ENCODE measurements at regions not wholly inside any gene's neighbourhood (a gene's known extent, or its start where the extent isn't known, plus 50 kb on each side); places are given as distances from the start of the nearest gene placed in this dataset.

GRCh38 chr9:82546136-82546535 is 516.8 kb downstream of the RASEF start:
- H3K9me3 ChIP-seq (ENCODE audit: control insufficient read depth, low read length), result no peaks in the 10 kb centered on the region
- H3K36me3 ChIP-seq (ENCODE audit: control insufficient read depth, insufficient read depth, low read length), result no peaks in the 10 kb centered on the region
- no peaks in the 10 kb centered on the region for H3K4me1 ChIP-seq (ENCODE audit: control insufficient read depth, insufficient read depth, low read length, poor library complexity, severe bottlenecking)
- no peak overlapping the region for H3K27ac ChIP-seq (ENCODE audit: low read depth, low read length, severe bottlenecking)
- no peak overlapping the region for H3K4me3 ChIP-seq (ENCODE audit: extremely low read depth, insufficient read depth, low read length, poor library complexity, severe bottlenecking)

GRCh38 chr9:82547995-82548394 is 514.9 kb downstream of the RASEF start:
- Histone ChIP-seq H3K9me3 (ENCODE audit: control insufficient read depth, low read length) (no peaks in the 10 kb centered on the region), H3K27ac (ENCODE audit: low read depth, low read length, severe bottlenecking) (no peak overlapping the region), H3K4me3 (ENCODE audit: extremely low read depth, insufficient read depth, low read length, poor library complexity, severe bottlenecking) (no peak overlapping the region), H3K4me1 (ENCODE audit: control insufficient read depth, insufficient read depth, low read length, poor library complexity, severe bottlenecking) (peaks cover 9% of the 10 kb centered on the region), H3K36me3 (ENCODE audit: control insufficient read depth, insufficient read depth, low read length) (no peaks in the 10 kb centered on the region)
- 75% methylated on average over 1 of the region's 1 CpG; no CpG with 5 or more reads in 1 of the 2 experiments for WGBS, 2 experiments (ENCODE audit: insufficient coverage in 2 of 2)

- no peak overlapping the region for H3K4me3 ChIP-seq (ENCODE audit: extremely low read depth, insufficient read depth, low read length, poor library complexity, severe bottlenecking)
- H3K27ac ChIP-seq (ENCODE audit: low read depth, low read length, severe bottlenecking), result no peak overlapping the region
- no peaks in the 10 kb centered on the region for H3K9me3 ChIP-seq (ENCODE audit: control insufficient read depth, low read length)
- peaks cover 21% of the 10 kb centered on the region for H3K4me1 ChIP-seq (ENCODE audit: control insufficient read depth, insufficient read depth, low read length, poor library complexity, severe bottlenecking)
- no peaks in the 10 kb centered on the region for H3K36me3 ChIP-seq (ENCODE audit: control insufficient read depth, insufficient read depth, low read length)
- 82 to 100% methylated on average over 1 of the region's 3 CpGs for WGBS, 2 experiments (ENCODE audit: insufficient coverage in 2 of 2)
These were observed 513.6 kb downstream of the RASEF start for GRCh38 chr9:82549174-82549821.

GRCh38 chr9:82552784-82553183 is 510.2 kb downstream of the RASEF start:
- peaks cover 37% of the 10 kb centered on the region for H3K4me1 ChIP-seq (ENCODE audit: control insufficient read depth, insufficient read depth, low read length, poor library complexity, severe bottlenecking)
- WGBS, 2 experiments (ENCODE audit: insufficient coverage in 2 of 2), result 86 to 100% methylated on average over 1 of the region's 2 CpGs
- no peak overlapping the region for H3K27ac ChIP-seq (ENCODE audit: low read depth, low read length, severe bottlenecking)
- no peak overlapping the region for H3K4me3 ChIP-seq (ENCODE audit: extremely low read depth, insufficient read depth, low read length, poor library complexity, severe bottlenecking)
- no peaks in the 10 kb centered on the region for H3K36me3 ChIP-seq (ENCODE audit: control insufficient read depth, insufficient read depth, low read length)
- H3K9me3 ChIP-seq (ENCODE audit: control insufficient read depth, low read length), result no peaks in the 10 kb centered on the region

- 43 to 60% methylated on average over 5 to 6 of the region's 8 CpGs for WGBS, 2 experiments (ENCODE audit: insufficient coverage in 2 of 2)
- peaks cover 39% of the 10 kb centered on the region for H3K4me1 ChIP-seq (ENCODE audit: control insufficient read depth, insufficient read depth, low read length, poor library complexity, severe bottlenecking)
These were observed 509.1 kb downstream of the RASEF start for GRCh38 chr9:82553654-82554366.

GRCh38 chr9:82554381-82554780 is 508.6 kb downstream of the RASEF start:
- Histone ChIP-seq H3K4me1 (ENCODE audit: control insufficient read depth, insufficient read depth, low read length, poor library complexity, severe bottlenecking) (peaks cover 44% of the 10 kb centered on the region), H3K9me3 (ENCODE audit: control insufficient read depth, low read length) (no peaks in the 10 kb centered on the region), H3K4me3 (ENCODE audit: extremely low read depth, insufficient read depth, low read length, poor library complexity, severe bottlenecking) (no peak overlapping the region), H3K27ac (ENCODE audit: low read depth, low read length, severe bottlenecking) (no peak overlapping the region), H3K36me3 (ENCODE audit: control insufficient read depth, insufficient read depth, low read length) (no peaks in the 10 kb centered on the region)
- 94 to 100% methylated on average over 2 of the region's 3 CpGs for WGBS, 2 experiments (ENCODE audit: insufficient coverage in 2 of 2)

More at GRCh38 chr9:82553654-82554366, 509.1 kb downstream of the RASEF start:
- Histone ChIP-seq H3K36me3 (ENCODE audit: control insufficient read depth, insufficient read depth, low read length) (no peaks in the 10 kb centered on the region), H3K27ac (ENCODE audit: low read depth, low read length, severe bottlenecking) (peak overlapping the region; percentile 44), H3K4me3 (ENCODE audit: extremely low read depth, insufficient read depth, low read length, poor library complexity, severe bottlenecking) (no peak overlapping the region), H3K9me3 (ENCODE audit: control insufficient read depth, low read length) (no peaks in the 10 kb centered on the region)

- WGBS, 2 experiments (ENCODE audit: insufficient coverage in 2 of 2), result no CpG with 5 or more reads among the region's 1 CpG
These were observed 507.9 kb downstream of the RASEF start for GRCh38 chr9:82555031-82555430.

GRCh38 chr9:82555431-82556051 is 507.4 kb downstream of the RASEF start:
- Histone ChIP-seq H3K4me1 (ENCODE audit: control insufficient read depth, insufficient read depth, low read length, poor library complexity, severe bottlenecking) (peaks cover 55% of the 10 kb centered on the region), H3K36me3 (ENCODE audit: control insufficient read depth, insufficient read depth, low read length) (no peaks in the 10 kb centered on the region), H3K4me3 (ENCODE audit: extremely low read depth, insufficient read depth, low read length, poor library complexity, severe bottlenecking) (no peak overlapping the region), H3K9me3 (ENCODE audit: control insufficient read depth, low read length) (no peaks in the 10 kb centered on the region), H3K27ac (ENCODE audit: low read depth, low read length, severe bottlenecking) (peak overlapping the region; percentile 60)
- 82 to 88% methylated on average over 3 to 5 of the region's 7 CpGs for WGBS, 2 experiments (ENCODE audit: insufficient coverage in 2 of 2)

More at GRCh38 chr9:82555031-82555430, 507.9 kb downstream of the RASEF start:
- H3K4me1 ChIP-seq (ENCODE audit: control insufficient read depth, insufficient read depth, low read length, poor library complexity, severe bottlenecking), result peaks cover 51% of the 10 kb centered on the region
- no peaks in the 10 kb centered on the region for H3K36me3 ChIP-seq (ENCODE audit: control insufficient read depth, insufficient read depth, low read length)
- no peak overlapping the region for H3K4me3 ChIP-seq (ENCODE audit: extremely low read depth, insufficient read depth, low read length, poor library complexity, severe bottlenecking)
- H3K9me3 ChIP-seq (ENCODE audit: control insufficient read depth, low read length), result no peaks in the 10 kb centered on the region
- H3K27ac ChIP-seq (ENCODE audit: low read depth, low read length, severe bottlenecking), result peak overlapping the region; percentile 60

- H3K4me3 ChIP-seq (ENCODE audit: extremely low read depth, insufficient read depth, low read length, poor library complexity, severe bottlenecking), result no peak overlapping the region
- H3K27ac ChIP-seq (ENCODE audit: low read depth, low read length, severe bottlenecking), result peak overlapping the region; percentile 60
- H3K9me3 ChIP-seq (ENCODE audit: control insufficient read depth, low read length), result no peaks in the 10 kb centered on the region
- WGBS, 2 experiments (ENCODE audit: insufficient coverage in 2 of 2), result 80% methylated on average over 1 of the region's 1 CpG; no CpG with 5 or more reads in 1 of the 2 experiments
- H3K36me3 ChIP-seq (ENCODE audit: control insufficient read depth, insufficient read depth, low read length), result no peaks in the 10 kb centered on the region
- H3K4me1 ChIP-seq (ENCODE audit: control insufficient read depth, insufficient read depth, low read length, poor library complexity, severe bottlenecking), result peaks cover 44% of the 10 kb centered on the region
These were observed 504.6 kb downstream of the RASEF start for GRCh38 chr9:82558346-82558745.

GRCh38 chr9:82558855-82559630 is 503.9 kb downstream of the RASEF start:
- Histone ChIP-seq H3K27ac (ENCODE audit: low read depth, low read length, severe bottlenecking) (peak overlapping the region; percentile 60), H3K9me3 (ENCODE audit: control insufficient read depth, low read length) (peaks cover 4% of the 10 kb centered on the region), H3K36me3 (ENCODE audit: control insufficient read depth, insufficient read depth, low read length) (no peaks in the 10 kb centered on the region), H3K4me3 (ENCODE audit: extremely low read depth, insufficient read depth, low read length, poor library complexity, severe bottlenecking) (no peak overlapping the region), H3K4me1 (ENCODE audit: control insufficient read depth, insufficient read depth, low read length, poor library complexity, severe bottlenecking) (peaks cover 37% of the 10 kb centered on the region)
- 69 to 91% methylated on average over 4 to 6 of the region's 9 CpGs for WGBS, 2 experiments (ENCODE audit: insufficient coverage in 2 of 2)

Measured in mesodermal cell (in vitro differentiated cells).